ENCODE measurements at regions not wholly inside any gene's neighbourhood (a gene's known extent, or its start where the extent isn't known, plus 50 kb on each side); places are given as distances from the start of the nearest gene placed in this dataset.

DNA sequence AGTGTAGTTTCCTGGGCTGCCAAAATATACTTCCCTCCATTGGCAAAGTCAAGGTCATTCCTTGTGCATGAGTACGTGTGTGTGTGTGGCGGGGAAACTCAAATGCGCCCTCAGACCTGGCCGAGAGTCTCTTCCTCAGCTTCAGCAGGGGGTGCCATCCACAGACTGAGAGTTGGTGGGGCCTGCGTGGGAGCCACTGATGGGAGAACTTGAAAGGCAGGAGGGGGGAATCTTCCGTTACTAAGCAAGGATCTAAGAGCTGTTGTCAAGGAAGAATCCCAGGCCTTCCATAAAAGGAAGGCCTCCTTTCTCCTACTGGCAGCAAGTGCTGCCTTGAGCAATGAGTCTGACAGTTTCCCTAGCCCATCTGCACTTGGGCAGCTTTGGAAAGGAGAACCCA is 274.9 kb downstream of the EMP1 start:
- TF ChIP-seq, protein P1, sequence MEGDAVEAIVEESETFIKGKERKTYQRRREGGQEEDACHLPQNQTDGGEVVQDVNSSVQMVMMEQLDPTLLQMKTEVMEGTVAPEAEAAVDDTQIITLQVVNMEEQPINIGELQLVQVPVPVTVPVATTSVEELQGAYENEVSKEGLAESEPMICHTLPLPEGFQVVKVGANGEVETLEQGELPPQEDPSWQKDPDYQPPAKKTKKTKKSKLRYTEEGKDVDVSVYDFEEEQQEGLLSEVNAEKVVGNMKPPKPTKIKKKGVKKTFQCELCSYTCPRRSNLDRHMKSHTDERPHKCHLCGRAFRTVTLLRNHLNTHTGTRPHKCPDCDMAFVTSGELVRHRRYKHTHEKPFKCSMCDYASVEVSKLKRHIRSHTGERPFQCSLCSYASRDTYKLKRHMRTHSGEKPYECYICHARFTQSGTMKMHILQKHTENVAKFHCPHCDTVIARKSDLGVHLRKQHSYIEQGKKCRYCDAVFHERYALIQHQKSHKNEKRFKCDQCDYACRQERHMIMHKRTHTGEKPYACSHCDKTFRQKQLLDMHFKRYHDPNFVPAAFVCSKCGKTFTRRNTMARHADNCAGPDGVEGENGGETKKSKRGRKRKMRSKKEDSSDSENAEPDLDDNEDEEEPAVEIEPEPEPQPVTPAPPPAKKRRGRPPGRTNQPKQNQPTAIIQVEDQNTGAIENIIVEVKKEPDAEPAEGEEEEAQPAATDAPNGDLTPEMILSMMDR (IDR thresholded peaks at IDR 0.05; ENCODE audit: low read depth, low read length, missing control alignments), result no peak
- Histone ChIP-seq H3K4me3 (ENCODE audit: low read depth, low read length) (no peak overlapping the region), H3K27me3 (replicated peaks) (no peaks in the 10 kb centered on the region), H3K27ac (no peak overlapping the region), H3K36me3 (replicated peaks) (no peaks in the 10 kb centered on the region)
- in situ Hi-C loops (cut with HindIII; ENCODE audit: low pct_ligation_motif_present, low sequenced_read_pairs), result no loop called here
- no peak for DNase-seq

DNA sequence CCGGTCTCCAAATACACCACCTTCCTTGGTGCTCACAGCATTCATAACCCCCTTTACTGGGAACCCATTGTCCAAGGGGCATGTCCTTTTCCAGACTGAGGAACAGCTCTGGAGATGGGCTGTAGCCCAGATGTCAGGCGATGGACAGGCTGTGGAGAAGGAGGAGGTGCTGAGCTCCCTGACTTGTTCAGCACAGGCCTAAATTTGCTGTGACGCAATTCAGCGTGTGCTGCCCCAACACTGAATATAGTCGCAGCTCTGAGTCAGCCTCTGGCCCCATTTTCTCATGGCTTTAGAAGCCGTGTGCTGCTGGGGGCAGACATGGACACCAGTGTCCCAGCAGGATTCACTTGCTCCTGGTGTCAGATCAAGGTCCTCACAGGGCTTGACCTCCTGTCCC is 269.1 kb downstream of the EMP1 start:
- no peak overlapping the region for H3K4me3 ChIP-seq (ENCODE audit: low read depth, low read length)
- H3K27me3 ChIP-seq (replicated peaks), result no peaks in the 10 kb centered on the region
- no peaks in the 10 kb centered on the region for H3K36me3 ChIP-seq (replicated peaks)
- in situ Hi-C loops (cut with HindIII; ENCODE audit: low pct_ligation_motif_present, low sequenced_read_pairs), result no loop called here
- H3K27ac ChIP-seq, result no peak overlapping the region
- TF ChIP-seq, protein P1 (IDR thresholded peaks at IDR 0.05; ENCODE audit: low read depth, low read length, missing control alignments), result no peak
- no peak for DNase-seq

DNA sequence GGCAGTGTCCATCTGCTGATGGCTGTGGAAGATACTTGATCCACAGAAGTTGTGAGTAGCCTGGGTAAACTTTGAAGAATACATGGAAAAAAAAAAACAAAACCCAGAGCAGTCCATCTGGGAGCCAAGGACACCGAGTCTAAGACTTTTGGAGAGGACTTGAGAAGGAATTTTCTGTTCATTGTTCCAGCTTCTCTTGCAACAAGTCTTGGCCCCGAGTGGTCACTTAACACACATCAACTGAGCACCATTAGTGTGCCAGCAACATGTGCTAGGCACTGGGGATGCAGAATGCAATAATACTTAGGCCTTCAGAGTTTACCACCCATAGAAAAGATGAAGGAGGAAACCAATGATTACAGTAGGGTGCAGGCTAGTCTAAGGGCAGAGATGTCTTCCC is 266.7 kb downstream of the EMP1 start:
- no peaks in the 10 kb centered on the region for H3K27me3 ChIP-seq (replicated peaks)
- no peak overlapping the region for H3K27ac ChIP-seq
- in situ Hi-C loops (cut with HindIII; ENCODE audit: low pct_ligation_motif_present, low sequenced_read_pairs), result no loop called here
- no peak overlapping the region for H3K4me3 ChIP-seq (ENCODE audit: low read depth, low read length)
- H3K36me3 ChIP-seq (replicated peaks), result no peaks in the 10 kb centered on the region
- DNase-seq, result no peak
- TF ChIP-seq, protein P1 (IDR thresholded peaks at IDR 0.05; ENCODE audit: low read depth, low read length, missing control alignments), result no peak

DNA sequence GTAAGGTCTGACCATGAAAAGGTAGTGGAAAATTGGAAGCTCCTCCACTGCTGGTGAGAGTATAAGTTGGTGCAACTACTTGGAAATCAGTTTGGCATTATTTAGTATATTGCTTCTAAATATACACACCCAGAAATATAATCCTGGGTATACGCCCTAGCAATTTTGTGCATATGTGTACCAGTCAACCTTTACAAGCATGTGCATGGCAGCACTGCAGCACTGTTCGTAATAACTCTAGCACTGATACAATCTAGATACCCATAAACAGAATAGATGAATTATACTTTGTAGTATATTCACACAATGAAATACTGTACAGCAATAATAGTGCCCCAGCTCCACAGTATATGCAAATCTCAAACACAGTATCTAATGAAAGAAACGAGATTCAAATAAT is 265.9 kb downstream of the EMP1 start:
- in situ Hi-C loops (cut with HindIII; ENCODE audit: low pct_ligation_motif_present, low sequenced_read_pairs), result no loop called here
- no peaks in the 10 kb centered on the region for H3K36me3 ChIP-seq (replicated peaks)

DNA sequence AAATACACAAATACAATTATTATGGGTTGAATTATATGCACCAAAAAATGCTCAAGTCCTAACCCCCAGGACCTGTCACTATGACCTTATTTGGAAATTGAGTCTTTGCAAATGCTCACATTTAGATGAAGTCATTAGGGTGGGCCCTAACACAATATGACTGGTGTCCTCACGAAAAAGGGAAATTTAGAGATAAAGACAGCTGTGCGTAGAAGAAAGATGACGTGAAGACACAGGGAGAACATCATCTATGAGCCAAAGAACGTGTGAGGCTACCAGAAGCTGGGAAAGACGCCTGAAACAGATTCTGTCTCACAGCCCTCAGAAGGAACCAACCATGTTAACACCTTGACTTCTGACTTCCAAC is 259.2 kb downstream of the EMP1 start:
- no peak overlapping the region for H3K27ac ChIP-seq
- TF ChIP-seq, protein P1 (IDR thresholded peaks at IDR 0.05; ENCODE audit: low read depth, low read length, missing control alignments), result no peak
- DNase-seq, result no peak

More for the DNA sequence above, 265.9 kb downstream of the EMP1 start:
- H3K4me3 ChIP-seq (ENCODE audit: low read depth, low read length), result no peak overlapping the region
- no peaks in the 10 kb centered on the region for H3K27me3 ChIP-seq (replicated peaks)
- DNase-seq, result no peak
- TF ChIP-seq, protein P1 (IDR thresholded peaks at IDR 0.05; ENCODE audit: low read depth, low read length, missing control alignments), result no peak
- no peak overlapping the region for H3K27ac ChIP-seq

DNA sequence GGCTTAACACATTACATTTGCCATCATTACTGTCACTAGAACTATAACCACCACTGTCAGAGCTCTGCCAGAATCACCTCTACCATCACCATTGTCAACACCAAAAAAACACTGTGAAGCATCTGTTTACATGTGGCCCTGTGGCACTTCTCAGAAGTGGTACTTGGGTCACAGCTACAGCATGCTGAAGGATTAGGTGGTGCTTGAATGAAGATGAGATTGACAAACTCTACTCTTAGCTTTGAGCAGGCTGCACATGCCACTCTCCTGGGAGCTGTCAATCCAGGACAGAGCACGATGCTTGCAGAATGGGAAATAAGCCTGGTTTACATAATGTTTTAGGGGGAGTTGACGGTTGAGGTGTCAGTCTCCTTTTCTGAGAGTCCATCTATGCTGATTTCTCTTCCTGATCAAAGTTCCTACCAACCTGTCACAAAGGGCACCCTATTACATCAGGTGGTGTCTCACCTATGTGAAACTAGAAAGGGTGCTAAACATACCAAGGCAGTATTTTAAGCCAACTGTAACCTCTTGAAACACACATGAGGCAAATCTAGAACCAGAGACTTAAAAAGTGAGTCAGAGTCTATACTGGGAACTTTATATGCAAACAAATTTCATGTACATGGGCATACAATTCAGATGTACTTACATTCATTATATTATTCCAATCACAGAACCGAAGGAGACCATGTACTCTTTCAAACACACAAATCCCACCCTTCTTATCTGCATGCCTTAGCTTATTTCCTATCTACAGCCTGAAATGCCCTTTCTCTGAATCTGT is 258.7 kb downstream of the EMP1 start:
- no peaks in the 10 kb centered on the region for H3K36me3 ChIP-seq (replicated peaks)
- H3K27me3 ChIP-seq (replicated peaks), result no peaks in the 10 kb centered on the region
- TF ChIP-seq, protein P1 (IDR thresholded peaks at IDR 0.05; ENCODE audit: low read depth, low read length, missing control alignments), result no peak
- in situ Hi-C loops (cut with HindIII; ENCODE audit: low pct_ligation_motif_present, low sequenced_read_pairs), result no loop called here
- DNase-seq, result no peak
- no peak overlapping the region for H3K4me3 ChIP-seq (ENCODE audit: low read depth, low read length)
- H3K27ac ChIP-seq, result no peak overlapping the region

More for the DNA sequence above, 259.2 kb downstream of the EMP1 start:
- Histone ChIP-seq H3K27me3 (replicated peaks) (no peaks in the 10 kb centered on the region), H3K4me3 (ENCODE audit: low read depth, low read length) (no peak overlapping the region), H3K36me3 (replicated peaks) (no peaks in the 10 kb centered on the region)
- in situ Hi-C loops (cut with HindIII; ENCODE audit: low pct_ligation_motif_present, low sequenced_read_pairs), result no loop called here
